ENCODE measurements at regions not wholly inside any gene's neighbourhood (a gene's known extent, or its start where the extent isn't known, plus 50 kb on each side); places are given as distances from the start of the nearest gene placed in this dataset.
"Not testable (repeated sequence)": the region's sequence is repeated elsewhere in the genome, so short reads cannot be mapped to it uniquely, and the experiment has no call there.

GRCh38 chr7:20521243-20521642, 94.2 kb upstream of the ABCB5 start:
- CTCF ChIA-PET = no interaction called here
- Mint-ChIP-seq H3K4me3 (no peak overlapping the region), H3K9me3 (ENCODE audit: low read depth) (no peaks in the 10 kb centered on the region), H3K27ac (no peak overlapping the region), H3K36me3 (ENCODE audit: low read depth) (no peaks in the 10 kb centered on the region), H3K4me1 (no peaks in the 10 kb centered on the region), H3K27me3 (no peaks in the 10 kb centered on the region)
- no peak for DNase-seq
- intact Hi-C loops (cut with DNase I, micrococcal nuclease) = no loop called here
- POLR2A ChIA-PET = no interaction called here
- ATAC-seq = no peak

GRCh38 chr7:20529260-20529659, 86.2 kb upstream of the ABCB5 start:
- ChIA-PET POLR2A (no interaction called here), CTCF (no interaction called here)
- no peak overlapping the region for H3K27ac Mint-ChIP-seq
- no peaks in the 10 kb centered on the region for H3K36me3 Mint-ChIP-seq (ENCODE audit: low read depth)
- no peak overlapping the region for H3K4me3 Mint-ChIP-seq
- H3K27me3 Mint-ChIP-seq = no peaks in the 10 kb centered on the region
- H3K9me3 Mint-ChIP-seq (ENCODE audit: low read depth) = peaks cover 7% of the 10 kb centered on the region
- intact Hi-C loops (cut with DNase I, micrococcal nuclease) = no loop called here
- no peaks in the 10 kb centered on the region for H3K4me1 Mint-ChIP-seq
- no peak for DNase-seq
- no peak for ATAC-seq

- CTCF ChIA-PET = no interaction called here
Measured at GRCh38 chr7:20532890-20533289, 82.6 kb upstream of the ABCB5 start.

GRCh38 chr7:20534543-20534942, 80.9 kb upstream of the ABCB5 start:
- DNase-seq (no peak), ATAC-seq (no peak)
- CTCF ChIA-PET = no interaction called here
- Mint-ChIP-seq H3K4me3 (no peak overlapping the region), H3K9me3 (ENCODE audit: low read depth) (no peaks in the 10 kb centered on the region), H3K27me3 (no peaks in the 10 kb centered on the region), H3K27ac (no peak overlapping the region), H3K36me3 (ENCODE audit: low read depth) (no peaks in the 10 kb centered on the region), H3K4me1 (no peaks in the 10 kb centered on the region)
- intact Hi-C loops (cut with DNase I, micrococcal nuclease) = no loop called here
- POLR2A ChIA-PET = no interaction called here

More at GRCh38 chr7:20532890-20533289, 82.6 kb upstream of the ABCB5 start:
- POLR2A ChIA-PET = no interaction called here
- DNase-seq (no peak), ATAC-seq (no peak)
- Mint-ChIP-seq H3K36me3 (ENCODE audit: low read depth) (no peaks in the 10 kb centered on the region), H3K4me1 (no peaks in the 10 kb centered on the region), H3K27ac (no peak overlapping the region), H3K27me3 (no peaks in the 10 kb centered on the region), H3K9me3 (ENCODE audit: low read depth) (peaks cover 7% of the 10 kb centered on the region), H3K4me3 (no peak overlapping the region)
- intact Hi-C loops (cut with DNase I, micrococcal nuclease) = no loop called here

GRCh38 chr7:20535541-20535940, 79.9 kb upstream of the ABCB5 start:
- Mint-ChIP-seq H3K27ac (no peak overlapping the region), H3K4me1 (no peaks in the 10 kb centered on the region), H3K4me3 (no peak overlapping the region), H3K27me3 (no peaks in the 10 kb centered on the region), H3K36me3 (ENCODE audit: low read depth) (no peaks in the 10 kb centered on the region), H3K9me3 (ENCODE audit: low read depth) (peaks cover 2% of the 10 kb centered on the region)
- DNase-seq (no peak), ATAC-seq (no peak)
- ChIA-PET CTCF (no interaction called here), POLR2A (no interaction called here)
- intact Hi-C loops (cut with DNase I, micrococcal nuclease) = no loop called here

GRCh38 chr7:20539201-20539600, 76.3 kb upstream of the ABCB5 start:
- H3K27ac Mint-ChIP-seq = no peak overlapping the region
- ChIA-PET CTCF (no interaction called here), POLR2A (no interaction called here)
- H3K9me3 Mint-ChIP-seq (ENCODE audit: low read depth) = peaks cover 2% of the 10 kb centered on the region
- no peaks in the 10 kb centered on the region for H3K36me3 Mint-ChIP-seq (ENCODE audit: low read depth)
- H3K4me1 Mint-ChIP-seq = no peaks in the 10 kb centered on the region
- H3K4me3 Mint-ChIP-seq = no peak overlapping the region
- no peaks in the 10 kb centered on the region for H3K27me3 Mint-ChIP-seq
- ATAC-seq = no peak
- intact Hi-C loops (cut with DNase I, micrococcal nuclease) = no loop called here
- no peak for DNase-seq

GRCh38 chr7:20541608-20542349, 73.7 kb upstream of the ABCB5 start:
- Mint-ChIP-seq H3K4me3 (no peak overlapping the region), H3K27ac (no peak overlapping the region), H3K4me1 (no peaks in the 10 kb centered on the region), H3K9me3 (ENCODE audit: low read depth) (peaks cover 2% of the 10 kb centered on the region), H3K27me3 (no peaks in the 10 kb centered on the region), H3K36me3 (ENCODE audit: low read depth) (no peaks in the 10 kb centered on the region)
- peak; percentile 57 for ATAC-seq
- DNase-seq = no peak
- ChIA-PET CTCF (no interaction called here), POLR2A (no interaction called here)
- intact Hi-C loops (cut with DNase I, micrococcal nuclease) = no loop called here

- Mint-ChIP-seq H3K4me1 (no peaks in the 10 kb centered on the region), H3K9me3 (ENCODE audit: low read depth) (peaks cover 2% of the 10 kb centered on the region), H3K27me3 (no peaks in the 10 kb centered on the region), H3K27ac (no peak overlapping the region), H3K4me3 (no peak overlapping the region), H3K36me3 (ENCODE audit: low read depth) (no peaks in the 10 kb centered on the region)
- ChIA-PET POLR2A (no interaction called here), CTCF (no interaction called here)
- intact Hi-C loops (cut with DNase I, micrococcal nuclease) = no loop called here
- ATAC-seq (no peak), DNase-seq (no peak)
Measured at GRCh38 chr7:20542594-20542993, 72.9 kb upstream of the ABCB5 start.

- CTCF ChIA-PET = no interaction called here
- Mint-ChIP-seq H3K9me3 (ENCODE audit: low read depth) (peaks cover 2% of the 10 kb centered on the region), H3K27me3 (no peaks in the 10 kb centered on the region), H3K36me3 (ENCODE audit: low read depth) (no peaks in the 10 kb centered on the region), H3K4me1 (no peaks in the 10 kb centered on the region), H3K4me3 (no peak overlapping the region), H3K27ac (no peak overlapping the region)
- no peak for ATAC-seq
- POLR2A ChIA-PET = no interaction called here
- intact Hi-C loops (cut with DNase I, micrococcal nuclease) = no loop called here
- DNase-seq = no peak
Measured at GRCh38 chr7:20543500-20543899, 72.0 kb upstream of the ABCB5 start.

- DNase-seq = no peak
- no peaks in the 10 kb centered on the region for H3K36me3 Mint-ChIP-seq (ENCODE audit: low read depth)
- peaks cover under 1% of the 10 kb centered on the region for H3K9me3 Mint-ChIP-seq (ENCODE audit: low read depth)
- ATAC-seq = no peak
- no peak overlapping the region for H3K4me3 Mint-ChIP-seq
- ChIA-PET POLR2A (no interaction called here), CTCF (no interaction called here)
- no peaks in the 10 kb centered on the region for H3K27me3 Mint-ChIP-seq
- H3K27ac Mint-ChIP-seq = no peak overlapping the region
- H3K4me1 Mint-ChIP-seq = no peaks in the 10 kb centered on the region
- intact Hi-C loops (cut with DNase I, micrococcal nuclease) = no loop called here
Measured at GRCh38 chr7:20545016-20545415, 70.5 kb upstream of the ABCB5 start.

- H3K36me3 Mint-ChIP-seq (ENCODE audit: low read depth); DNase-seq; H3K9me3 Mint-ChIP-seq (ENCODE audit: low read depth); H3K27ac Mint-ChIP-seq; H3K4me3 Mint-ChIP-seq; POLR2A ChIA-PET; CTCF ChIA-PET; intact Hi-C loops (cut with DNase I, micrococcal nuclease); ATAC-seq; H3K27me3 Mint-ChIP-seq; H3K4me1 Mint-ChIP-seq: not testable (repeated sequence)
Measured at GRCh38 chr7:20546958-20547357, 68.5 kb upstream of the ABCB5 start.

GRCh38 chr7:20554072-20554471, 61.4 kb upstream of the ABCB5 start:
- H3K27ac Mint-ChIP-seq = no peak overlapping the region
- H3K4me3 Mint-ChIP-seq = no peak overlapping the region
- no peaks in the 10 kb centered on the region for H3K9me3 Mint-ChIP-seq (ENCODE audit: low read depth)
- H3K4me1 Mint-ChIP-seq = no peaks in the 10 kb centered on the region
- no peaks in the 10 kb centered on the region for H3K27me3 Mint-ChIP-seq
- no peak for ATAC-seq
- H3K36me3 Mint-ChIP-seq (ENCODE audit: low read depth) = no peaks in the 10 kb centered on the region
- CTCF ChIA-PET = no interaction called here
- DNase-seq = no peak
- POLR2A ChIA-PET = no interaction called here
- intact Hi-C loops (cut with DNase I, micrococcal nuclease) = no loop called here

- ATAC-seq (no peak), DNase-seq (no peak)
- Mint-ChIP-seq H3K4me1 (no peaks in the 10 kb centered on the region), H3K27ac (no peak overlapping the region), H3K36me3 (ENCODE audit: low read depth) (no peaks in the 10 kb centered on the region), H3K9me3 (ENCODE audit: low read depth) (no peaks in the 10 kb centered on the region), H3K4me3 (no peak overlapping the region), H3K27me3 (no peaks in the 10 kb centered on the region)
- ChIA-PET POLR2A (no interaction called here), CTCF (no interaction called here)
- intact Hi-C loops (cut with DNase I, micrococcal nuclease) = no loop called here
Measured at GRCh38 chr7:20556091-20556490, 59.4 kb upstream of the ABCB5 start.
